ENCODE measurements at regions not wholly inside any gene's neighbourhood (a gene's known extent, or its start where the extent isn't known, plus 50 kb on each side); places are given as distances from the start of the nearest gene placed in this dataset.

- no peak overlapping the region for H3K9ac ChIP-seq (ENCODE audit: low read length)
- intact Hi-C loops (cut with micrococcal nuclease) = no loop called here
Observed at GRCh38 chr21:38729291-38729690, 76.4 kb upstream of the ETS2 start.

GRCh38 chr21:38729754-38730379, 75.9 kb upstream of the ETS2 start:
- H3K36me3 ChIP-seq (ENCODE audit: low read depth, low read length) = no peaks in the 10 kb centered on the region
- H2AFZ ChIP-seq (ENCODE audit: low read length) = no peak overlapping the region
- H3F3A ChIP-seq (ENCODE audit: low read length, unreplicated experiment) = no peaks in the 10 kb centered on the region
- H3K4me2 ChIP-seq (ENCODE audit: low read length) = no peak overlapping the region
- ChIA-PET CTCF (no interaction called here), POLR2A (ENCODE audit: unreplicated experiment) (no interaction called here)
- H4K20me1 ChIP-seq (ENCODE audit: low read length) = no peaks in the 10 kb centered on the region
- H3K4me1 ChIP-seq (ENCODE audit: insufficient read depth, low read length) = peaks cover 6% of the 10 kb centered on the region; the same call in 1 of the 2 replicates
- no TSS peak for BruUV-seq (replicated peaks)
- no peaks in the 10 kb centered on the region for H3K27me3 ChIP-seq (ENCODE audit: low read length)
- H3K9me2 ChIP-seq (replicated peaks; ENCODE audit: low read length) = no peaks in the 10 kb centered on the region
- H3K9me3 ChIP-seq (ENCODE audit: low read length) = peaks cover 9% of the 10 kb centered on the region
- no peak overlapping the region for H3K27ac ChIP-seq (ENCODE audit: low read length)
- H3K4me3 ChIP-seq (ENCODE audit: low read length) = no peak overlapping the region
- no peak for DNase-seq
- no peak overlapping the region for H3K9ac ChIP-seq (ENCODE audit: low read length)
- no peak for ATAC-seq
- TF ChIP-seq CTCF (conservative IDR thresholded peaks at IDR 0.05; ENCODE audit: low read depth, low read length) (no peak), EZH2 (IDR thresholded peaks at IDR 0.05; ENCODE audit: low read length, unreplicated experiment) (no peak), EZH2phosphoT487 (IDR thresholded peaks at IDR 0.05; ENCODE audit: borderline replicate concordance, low read length) (no peak)
- intact Hi-C loops (cut with micrococcal nuclease) = loop anchor here (10.0 kb wide), 1 partner anchor 195 kb away; no protein-coding TSS in a partner anchor
- H3K79me2 ChIP-seq (ENCODE audit: low read length) = no peaks in the 10 kb centered on the region

More at GRCh38 chr21:38729291-38729690, 76.4 kb upstream of the ETS2 start:
- no peak overlapping the region for H3K4me2 ChIP-seq (ENCODE audit: low read length)
- H3K9me3 ChIP-seq (ENCODE audit: low read length) = peaks cover 13% of the 10 kb centered on the region
- H3K4me1 ChIP-seq (ENCODE audit: insufficient read depth, low read length) = peaks cover 4% of the 10 kb centered on the region; the same call in 1 of the 2 replicates
- H2AFZ ChIP-seq (ENCODE audit: low read length) = no peak overlapping the region
- no peaks in the 10 kb centered on the region for H4K20me1 ChIP-seq (ENCODE audit: low read length)
- no peak for ATAC-seq
- H3K9me2 ChIP-seq (replicated peaks; ENCODE audit: low read length) = no peaks in the 10 kb centered on the region
- TF ChIP-seq EZH2 (IDR thresholded peaks at IDR 0.05; ENCODE audit: low read length, unreplicated experiment) = no peak
- TF ChIP-seq CTCF (conservative IDR thresholded peaks at IDR 0.05; ENCODE audit: low read depth, low read length) = no peak
- no peak overlapping the region for H3K27ac ChIP-seq (ENCODE audit: low read length)
- BruUV-seq (replicated peaks) = no TSS peak
- no peaks in the 10 kb centered on the region for H3K79me2 ChIP-seq (ENCODE audit: low read length)
- POLR2A ChIA-PET (ENCODE audit: unreplicated experiment) = no interaction called here
- H3K27me3 ChIP-seq (ENCODE audit: low read length) = no peaks in the 10 kb centered on the region
- H3K4me3 ChIP-seq (ENCODE audit: low read length) = no peak overlapping the region
- H3K36me3 ChIP-seq (ENCODE audit: low read depth, low read length) = no peaks in the 10 kb centered on the region
- no peak for DNase-seq
- CTCF ChIA-PET = no interaction called here
- H3F3A ChIP-seq (ENCODE audit: low read length, unreplicated experiment) = no peaks in the 10 kb centered on the region

GRCh38 chr21:38733972-38734546, 71.7 kb upstream of the ETS2 start:
- H3F3A ChIP-seq (ENCODE audit: low read length, unreplicated experiment) = no peaks in the 10 kb centered on the region
- peaks cover 6% of the 10 kb centered on the region; the same call in 1 of the 2 replicates for H3K4me1 ChIP-seq (ENCODE audit: insufficient read depth, low read length)
- no TSS peak for BruUV-seq (replicated peaks)
- H2AFZ ChIP-seq (ENCODE audit: low read length) = peak overlapping the region; percentile 44; the same call in 1 of the 2 replicates
- H3K9me3 ChIP-seq (ENCODE audit: low read length) = no peaks in the 10 kb centered on the region
- no peaks in the 10 kb centered on the region for H3K27me3 ChIP-seq (ENCODE audit: low read length)
- H3K4me3 ChIP-seq (ENCODE audit: low read length) = no peak overlapping the region
- peak; percentile 84 for DNase-seq
- intact Hi-C loops (cut with micrococcal nuclease) = loop anchor here (1.0 to 10.0 kb wide), 3 partner anchors 191 to 404 kb away; no protein-coding TSS in a partner anchor
- H4K20me1 ChIP-seq (ENCODE audit: low read length) = no peaks in the 10 kb centered on the region
- no peaks in the 10 kb centered on the region for H3K9me2 ChIP-seq (replicated peaks; ENCODE audit: low read length)
- peak overlapping the region; percentile 11; the same call in 1 of the 2 replicates for H3K9ac ChIP-seq (ENCODE audit: low read length)
- H3K4me2 ChIP-seq (ENCODE audit: low read length) = peak overlapping the region; percentile 29; the same call in 1 of the 2 replicates
- ChIA-PET CTCF (no interaction called here), POLR2A (ENCODE audit: unreplicated experiment) (interaction anchor here (0.6 kb wide), 1 partner anchor 407 kb away, joined by 3 read pairs; no protein-coding TSS in a partner anchor)
- peak; percentile 90 for ATAC-seq
- no peaks in the 10 kb centered on the region for H3K79me2 ChIP-seq (ENCODE audit: low read length)
- TF ChIP-seq EZH2 (IDR thresholded peaks at IDR 0.05; ENCODE audit: low read length, unreplicated experiment) (no peak), CTCF (conservative IDR thresholded peaks at IDR 0.05; ENCODE audit: low read depth, low read length) (peak; percentile 97), EZH2phosphoT487 (IDR thresholded peaks at IDR 0.05; ENCODE audit: borderline replicate concordance, low read length) (no peak)
- no peaks in the 10 kb centered on the region for H3K36me3 ChIP-seq (ENCODE audit: low read depth, low read length)
- 0 out of 2 replicates have a peak overlapping the region, but pooled peaks have one; percentile 7 for H3K27ac ChIP-seq (ENCODE audit: low read length)
